GM21447 (cell line): ENCODE measurements at regions not wholly inside any gene's neighbourhood (a gene's known extent, or its start where the extent isn't known, plus 50 kb on each side); places are given as distances from the start of the nearest gene placed in this dataset.

Experiments used
- ATAC-seq: cut with Tn5 transposase; IDR thresholded peaks from one replicate; pipeline ENCODE4 v1.9.1; 2021; ENCODE audit not compliant: unreplicated experiment

GRCh38 chr2:219769090-219769910, 141.9 kb downstream of the SLC4A3 start:
- no peak for ATAC-seq

DNA sequence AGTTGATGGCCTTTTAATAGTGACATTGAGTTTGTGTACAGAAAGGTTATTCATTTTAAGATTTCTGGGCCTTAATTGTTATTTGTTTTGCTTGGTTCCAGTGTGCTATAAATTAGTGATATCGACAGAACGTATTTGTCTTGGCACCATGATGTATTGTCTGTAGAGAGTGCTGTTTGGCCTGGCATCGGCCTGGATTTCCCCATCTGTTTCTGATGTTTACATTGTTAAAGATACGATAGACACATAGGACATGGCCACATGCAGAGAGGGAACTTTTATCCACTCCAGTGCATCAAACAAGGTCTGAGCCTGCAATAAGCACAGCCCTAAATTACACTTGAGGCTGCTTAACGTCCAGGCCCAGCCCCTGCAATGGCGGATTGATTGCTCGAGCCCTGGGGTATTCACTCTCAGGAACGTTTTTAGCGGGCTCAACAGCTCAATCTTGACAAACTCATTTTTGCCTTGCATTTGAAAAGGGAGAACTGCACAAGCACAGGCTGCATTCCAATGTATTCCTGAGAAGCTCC, 144.7 kb downstream of the SLC4A3 start:
- no peak for ATAC-seq

GRCh38 chr2:219772697-219773096, 145.3 kb downstream of the SLC4A3 start:
- no peak for ATAC-seq

DNA sequence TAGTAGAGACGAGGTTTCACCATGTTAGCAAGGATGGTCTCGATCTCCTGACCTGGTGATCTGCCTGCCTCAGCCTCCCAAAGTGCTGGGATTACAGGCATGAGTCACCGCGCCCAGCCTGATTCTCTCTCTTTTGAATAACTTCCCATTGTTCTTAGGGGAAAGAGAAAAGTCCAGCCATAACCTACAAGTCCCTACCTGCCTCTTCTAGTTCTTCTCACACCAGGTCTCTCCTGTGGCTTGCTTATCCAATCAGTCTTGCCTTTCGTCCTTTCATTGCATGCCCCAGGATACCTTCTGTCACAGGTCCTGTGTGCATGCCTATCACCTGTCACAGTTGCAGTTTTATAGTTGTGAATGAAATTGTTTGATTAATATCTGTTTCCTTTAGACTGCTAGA, 148.1 kb downstream of the SLC4A3 start:
- no peak for ATAC-seq

DNA sequence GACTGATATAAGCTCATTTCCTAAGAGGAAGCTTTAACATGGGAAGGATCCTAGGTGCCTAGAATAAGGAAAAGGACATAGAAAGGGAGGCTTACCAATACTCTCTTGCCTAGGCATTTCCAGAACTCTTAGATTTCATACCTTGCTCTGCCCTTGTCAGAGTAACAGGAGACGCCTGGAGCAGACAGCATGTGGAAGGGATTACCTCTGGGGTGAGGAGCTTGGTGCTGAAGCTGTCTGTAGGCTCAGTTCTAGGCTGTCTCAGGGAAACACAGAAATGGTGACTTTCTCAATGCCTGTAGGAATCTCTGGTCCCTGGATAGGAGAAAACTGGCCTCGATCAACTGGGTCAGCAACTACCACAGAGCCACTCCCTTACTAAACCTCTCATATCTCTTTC, 150.0 kb downstream of the SLC4A3 start:
- no peak for ATAC-seq

DNA sequence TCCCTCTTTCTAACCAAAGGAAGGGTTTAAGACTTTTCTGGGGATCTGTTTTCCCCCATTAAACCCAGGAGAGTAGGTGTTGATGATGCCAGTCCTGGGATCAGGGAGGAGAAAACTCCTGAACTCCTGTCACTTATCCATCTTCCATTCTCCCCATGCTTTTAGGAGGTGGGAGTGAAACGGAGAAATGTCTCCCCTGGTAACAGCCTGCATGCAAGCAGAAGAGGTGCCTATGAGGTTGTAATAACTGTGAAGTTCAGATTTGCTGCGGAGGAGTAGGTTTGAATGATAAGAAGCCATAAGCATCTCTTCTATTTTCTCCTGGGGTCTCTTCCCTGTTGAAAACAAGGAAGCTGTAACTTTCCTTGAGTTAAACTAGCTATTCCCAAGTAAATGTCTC, 150.8 kb downstream of the SLC4A3 start:
- ATAC-seq: no peak

DNA sequence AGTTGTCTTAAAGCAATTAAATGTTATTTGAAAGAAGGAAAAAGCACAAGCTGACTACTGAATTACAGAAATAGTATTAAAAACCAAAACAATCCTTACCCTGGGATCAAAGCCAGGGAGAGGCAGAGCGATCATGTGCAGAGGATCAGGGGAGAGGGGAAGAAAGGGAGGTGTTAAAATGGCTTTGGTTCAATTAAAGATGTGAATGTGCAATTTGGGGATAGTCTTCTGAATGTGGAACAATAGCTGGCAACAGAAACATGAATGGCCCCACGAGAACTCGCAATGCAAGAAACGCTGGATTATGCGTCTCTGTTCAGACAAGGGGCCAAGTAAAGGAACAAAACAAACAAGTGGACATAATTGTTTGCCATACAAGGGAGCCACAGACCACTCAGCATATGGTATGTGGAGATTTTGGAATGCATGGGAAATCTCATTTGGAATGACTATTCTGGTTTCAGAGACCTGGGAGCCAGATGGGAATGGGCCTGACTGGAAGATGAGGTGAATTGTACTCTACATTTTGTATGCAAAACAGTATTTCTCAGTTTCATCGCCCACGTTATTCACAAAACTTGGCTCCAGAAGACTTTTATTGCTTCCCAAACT, 155.4 kb downstream of the SLC4A3 start:
- no peak for ATAC-seq

DNA sequence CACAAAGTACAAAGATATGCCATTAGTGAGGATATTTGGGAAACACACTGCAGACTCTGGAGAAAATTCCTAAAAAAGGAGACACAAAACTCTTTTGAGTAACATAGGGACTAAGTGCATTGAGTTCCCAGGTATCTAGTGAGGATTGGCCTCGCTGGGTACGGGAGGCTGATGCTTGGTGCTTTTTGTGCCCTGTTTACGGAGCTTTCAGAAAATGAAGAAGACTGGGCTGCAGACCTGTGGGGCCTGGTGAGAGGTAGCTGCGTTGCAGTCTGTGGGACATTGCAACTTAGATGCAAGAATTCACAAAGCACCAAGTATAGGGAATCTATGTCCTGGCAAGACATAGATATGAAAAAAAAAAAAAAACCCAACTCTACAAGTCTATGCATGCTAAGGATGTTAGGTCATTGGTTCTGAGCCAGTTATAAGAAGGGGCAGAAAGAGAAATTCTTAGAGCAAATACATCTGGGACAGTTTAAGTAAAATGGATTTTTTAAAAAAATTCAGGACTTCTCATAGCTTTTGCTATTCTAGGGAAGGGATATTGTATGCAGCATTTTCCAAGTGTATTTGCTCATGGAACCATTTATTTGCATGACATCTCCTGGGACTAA, 156.0 kb downstream of the SLC4A3 start:
- ATAC-seq: no peak

DNA sequence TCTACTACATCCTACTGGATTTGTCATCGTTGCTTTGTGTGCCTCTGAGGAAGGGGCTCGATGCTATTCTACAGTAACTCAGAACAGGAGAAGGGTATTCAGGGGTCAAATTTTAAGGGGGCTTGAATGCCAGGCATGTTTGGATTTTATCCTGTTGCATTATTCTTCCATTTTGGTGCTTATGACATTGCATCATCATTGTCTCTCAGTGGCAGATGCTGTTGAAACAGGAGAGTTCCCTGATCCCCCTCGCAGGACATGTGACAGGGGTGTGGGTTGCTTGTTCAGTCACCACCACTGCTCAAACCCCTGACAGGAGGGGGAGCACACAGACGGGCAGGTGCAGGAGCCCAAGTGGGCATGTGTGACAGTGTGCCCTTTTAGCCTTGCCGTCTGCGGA, 156.7 kb downstream of the SLC4A3 start:
- ATAC-seq: no peak

DNA sequence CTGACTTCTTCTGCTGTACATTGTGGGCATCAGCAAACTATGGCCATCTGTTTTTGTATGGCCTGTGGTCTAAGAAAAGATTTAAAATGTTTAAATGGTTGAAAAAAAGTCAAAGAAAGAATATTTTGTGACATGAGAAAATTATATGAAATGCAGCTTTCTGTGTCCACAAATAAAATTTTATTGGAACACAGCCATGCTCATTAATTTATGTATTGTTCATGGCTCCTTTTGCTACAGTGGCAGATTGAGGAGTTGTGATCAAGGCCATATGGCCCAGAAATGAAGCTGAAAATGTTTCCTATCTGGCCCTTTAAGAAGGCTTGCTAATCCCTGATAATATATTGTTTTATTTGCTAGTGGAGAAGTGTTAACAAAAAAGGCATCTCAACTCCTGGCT, 162.0 kb downstream of the SLC4A3 start:
- ATAC-seq: no peak

DNA sequence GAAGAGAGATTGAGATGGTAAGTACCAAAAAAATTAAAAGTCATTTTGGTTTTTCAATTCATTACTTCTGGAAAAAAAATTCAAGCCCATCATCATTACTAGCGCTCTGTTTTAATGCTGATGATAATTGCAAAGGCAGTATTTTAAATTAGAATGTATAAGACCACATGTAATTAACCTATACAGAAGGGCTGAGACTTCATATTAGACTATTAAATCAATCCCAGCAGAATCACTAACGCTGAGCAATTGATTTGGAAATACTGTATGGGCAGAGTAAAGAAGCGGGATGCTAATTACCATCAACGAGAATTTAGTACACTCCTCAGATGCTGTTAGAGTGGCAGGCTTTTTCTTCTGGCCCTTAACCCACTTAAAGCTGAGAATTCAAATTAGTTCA, 165.0 kb downstream of the SLC4A3 start:
- ATAC-seq: no peak

- no peak for ATAC-seq
Observed at GRCh38 chr2:219798430-219798829, 171.0 kb downstream of the SLC4A3 start.

- no peak for ATAC-seq
Observed at GRCh38 chr2:219803294-219803693, 175.9 kb downstream of the SLC4A3 start.

DNA sequence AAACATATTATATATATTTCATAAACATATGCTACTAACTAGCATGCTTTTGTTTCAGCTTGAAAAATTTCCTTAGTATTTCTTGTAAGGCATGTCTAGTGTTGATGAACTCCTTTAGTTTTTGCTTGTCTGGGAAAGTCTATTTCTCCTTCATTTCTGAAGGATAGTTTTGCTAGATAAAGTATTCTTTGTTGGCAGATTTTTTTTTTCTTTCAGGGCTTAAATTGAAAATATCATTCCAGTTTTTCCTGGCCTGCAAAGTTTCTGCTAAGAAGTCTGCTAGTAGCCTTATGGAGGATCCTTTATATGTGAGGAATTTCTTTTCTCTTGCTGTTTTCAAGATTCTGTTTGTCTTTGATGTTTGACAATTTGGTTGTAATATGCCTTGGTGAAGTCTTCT, 183.5 kb downstream of the SLC4A3 start:
- no peak for ATAC-seq

GRCh38 chr2:219812672-219813071, 185.2 kb downstream of the SLC4A3 start:
- no peak for ATAC-seq

DNA sequence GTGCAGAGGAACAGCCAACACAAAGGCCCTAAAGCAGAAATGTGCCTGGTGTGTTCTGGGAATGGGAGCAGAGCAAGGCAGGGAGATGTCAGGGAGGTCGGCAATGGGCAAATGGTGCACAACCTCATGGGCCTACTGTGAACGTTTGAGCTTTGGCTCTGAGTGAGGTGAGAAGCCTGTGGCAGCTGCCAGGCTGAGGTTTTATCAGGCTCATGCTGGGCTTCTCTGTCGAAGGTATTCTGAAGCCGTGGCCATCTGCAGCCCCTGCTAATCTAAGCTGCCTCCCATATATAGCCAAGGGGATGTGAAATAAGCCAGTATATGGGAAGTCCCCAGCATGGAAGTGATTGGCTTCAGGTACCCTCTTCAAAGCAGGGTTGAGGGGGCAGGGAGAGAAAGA, 193.3 kb downstream of the SLC4A3 start:
- ATAC-seq: no peak

- ATAC-seq: no peak
Observed at GRCh38 chr2:219823574-219823973, 196.1 kb downstream of the SLC4A3 start.

GRCh38 chr2:219824996-219825395, 197.6 kb downstream of the SLC4A3 start:
- ATAC-seq: no peak

- no peak for ATAC-seq
Observed at GRCh38 chr2:219828127-219828526, 200.7 kb downstream of the SLC4A3 start.

GRCh38 chr2:219829667-219830352, 202.4 kb downstream of the SLC4A3 start:
- ATAC-seq: no peak

- ATAC-seq: no peak
Observed at GRCh38 chr2:219830353-219830738, 202.9 kb downstream of the SLC4A3 start.
